ENCODE measurements at regions not wholly inside any gene's neighbourhood (a gene's known extent, or its start where the extent isn't known, plus 50 kb on each side); places are given as distances from the start of the nearest gene placed in this dataset.

DNA sequence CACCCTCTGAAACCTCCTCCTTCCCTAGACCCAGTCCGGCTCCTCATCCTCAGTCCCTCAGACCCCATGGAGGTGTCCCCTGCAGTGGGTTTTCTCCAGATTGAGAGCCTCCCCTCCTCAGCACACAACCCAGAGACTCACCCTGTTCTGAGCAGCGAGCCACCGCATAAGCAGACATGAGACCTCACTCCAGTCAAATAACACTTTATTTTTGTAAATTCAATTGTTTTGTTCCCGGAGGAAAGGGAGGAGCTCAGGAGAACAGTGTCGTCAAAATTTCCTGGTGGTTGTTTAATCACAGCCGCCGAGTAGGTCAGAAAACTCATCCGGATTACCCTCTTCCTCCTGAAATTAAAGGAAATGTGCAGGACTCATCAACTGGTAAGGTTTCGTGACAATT lies 57.5 kb downstream of the ERICH4 start:
- H3K4me1 Mint-ChIP-seq: no peaks in the 10 kb centered on the region; the same call in 2 of the 3 replicates

More for the DNA sequence above, 57.5 kb downstream of the ERICH4 start:
- no peak for DNase-seq (ENCODE audit: low spot score)
- Histone ChIP-seq H3F3A (replicated peaks; ENCODE audit: low read depth) (no peaks in the 10 kb centered on the region), H3K4me2 (no peak overlapping the region), H4K20me1 (replicated peaks; ENCODE audit: insufficient read depth) (no peaks in the 10 kb centered on the region), H3K79me2 (replicated peaks; ENCODE audit: insufficient read depth) (no peaks in the 10 kb centered on the region), H3K27ac (ENCODE audit: low read depth) (no peak overlapping the region), H3K4me1 (ENCODE audit: insufficient read depth) (no peaks in the 10 kb centered on the region; the same call in 1 of the 2 replicates), H2AFZ (no peak overlapping the region), H3K9me2 (ENCODE audit: insufficient read depth) (0 out of 2 replicates have a peak, but pooled peaks cover 3% of the 10 kb centered on the region), H3K4me3 (no peak overlapping the region), H3K36me3 (ENCODE audit: insufficient read depth) (no peaks in the 10 kb centered on the region), H3K27me3 (ENCODE audit: insufficient read depth) (0 out of 2 replicates have a peak, but pooled peaks cover 4% of the 10 kb centered on the region)
- peaks cover 15% of the 10 kb centered on the region for H3K27me3 Mint-ChIP-seq (ENCODE audit: insufficient read depth, low read depth, poor library complexity)
- TF ChIP-seq EZH2 (IDR thresholded peaks at IDR 0.05; ENCODE audit: low read depth, unreplicated experiment): no peak
- TF ChIP-seq POLR2AphosphoS5 (IDR thresholded peaks at IDR 0.05; ENCODE audit: low read depth): no peak
- TF ChIP-seq EZH2phosphoT487 (IDR thresholded peaks at IDR 0.05; ENCODE audit: unreplicated experiment): no peak
- TF ChIP-seq, protein P1, sequence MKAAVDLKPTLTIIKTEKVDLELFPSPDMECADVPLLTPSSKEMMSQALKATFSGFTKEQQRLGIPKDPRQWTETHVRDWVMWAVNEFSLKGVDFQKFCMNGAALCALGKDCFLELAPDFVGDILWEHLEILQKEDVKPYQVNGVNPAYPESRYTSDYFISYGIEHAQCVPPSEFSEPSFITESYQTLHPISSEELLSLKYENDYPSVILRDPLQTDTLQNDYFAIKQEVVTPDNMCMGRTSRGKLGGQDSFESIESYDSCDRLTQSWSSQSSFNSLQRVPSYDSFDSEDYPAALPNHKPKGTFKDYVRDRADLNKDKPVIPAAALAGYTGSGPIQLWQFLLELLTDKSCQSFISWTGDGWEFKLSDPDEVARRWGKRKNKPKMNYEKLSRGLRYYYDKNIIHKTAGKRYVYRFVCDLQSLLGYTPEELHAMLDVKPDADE (IDR thresholded peaks at IDR 0.05): no peak
- TF ChIP-seq, protein P2, sequence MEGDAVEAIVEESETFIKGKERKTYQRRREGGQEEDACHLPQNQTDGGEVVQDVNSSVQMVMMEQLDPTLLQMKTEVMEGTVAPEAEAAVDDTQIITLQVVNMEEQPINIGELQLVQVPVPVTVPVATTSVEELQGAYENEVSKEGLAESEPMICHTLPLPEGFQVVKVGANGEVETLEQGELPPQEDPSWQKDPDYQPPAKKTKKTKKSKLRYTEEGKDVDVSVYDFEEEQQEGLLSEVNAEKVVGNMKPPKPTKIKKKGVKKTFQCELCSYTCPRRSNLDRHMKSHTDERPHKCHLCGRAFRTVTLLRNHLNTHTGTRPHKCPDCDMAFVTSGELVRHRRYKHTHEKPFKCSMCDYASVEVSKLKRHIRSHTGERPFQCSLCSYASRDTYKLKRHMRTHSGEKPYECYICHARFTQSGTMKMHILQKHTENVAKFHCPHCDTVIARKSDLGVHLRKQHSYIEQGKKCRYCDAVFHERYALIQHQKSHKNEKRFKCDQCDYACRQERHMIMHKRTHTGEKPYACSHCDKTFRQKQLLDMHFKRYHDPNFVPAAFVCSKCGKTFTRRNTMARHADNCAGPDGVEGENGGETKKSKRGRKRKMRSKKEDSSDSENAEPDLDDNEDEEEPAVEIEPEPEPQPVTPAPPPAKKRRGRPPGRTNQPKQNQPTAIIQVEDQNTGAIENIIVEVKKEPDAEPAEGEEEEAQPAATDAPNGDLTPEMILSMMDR (conservative IDR thresholded peaks at IDR 0.05; ENCODE audit: low read depth in 2 of 2): no peak
- no peak for TF ChIP-seq NANOG (IDR thresholded peaks at IDR 0.05; ENCODE audit: borderline replicate concordance)
- no peak for TF ChIP-seq ZNF114 (CRISPR knock-in tag; IDR thresholded peaks at IDR 0.05)
- no peak for TF ChIP-seq JUNB (IDR thresholded peaks at IDR 0.05; ENCODE audit: unreplicated experiment)
- TF ChIP-seq, protein P3, sequence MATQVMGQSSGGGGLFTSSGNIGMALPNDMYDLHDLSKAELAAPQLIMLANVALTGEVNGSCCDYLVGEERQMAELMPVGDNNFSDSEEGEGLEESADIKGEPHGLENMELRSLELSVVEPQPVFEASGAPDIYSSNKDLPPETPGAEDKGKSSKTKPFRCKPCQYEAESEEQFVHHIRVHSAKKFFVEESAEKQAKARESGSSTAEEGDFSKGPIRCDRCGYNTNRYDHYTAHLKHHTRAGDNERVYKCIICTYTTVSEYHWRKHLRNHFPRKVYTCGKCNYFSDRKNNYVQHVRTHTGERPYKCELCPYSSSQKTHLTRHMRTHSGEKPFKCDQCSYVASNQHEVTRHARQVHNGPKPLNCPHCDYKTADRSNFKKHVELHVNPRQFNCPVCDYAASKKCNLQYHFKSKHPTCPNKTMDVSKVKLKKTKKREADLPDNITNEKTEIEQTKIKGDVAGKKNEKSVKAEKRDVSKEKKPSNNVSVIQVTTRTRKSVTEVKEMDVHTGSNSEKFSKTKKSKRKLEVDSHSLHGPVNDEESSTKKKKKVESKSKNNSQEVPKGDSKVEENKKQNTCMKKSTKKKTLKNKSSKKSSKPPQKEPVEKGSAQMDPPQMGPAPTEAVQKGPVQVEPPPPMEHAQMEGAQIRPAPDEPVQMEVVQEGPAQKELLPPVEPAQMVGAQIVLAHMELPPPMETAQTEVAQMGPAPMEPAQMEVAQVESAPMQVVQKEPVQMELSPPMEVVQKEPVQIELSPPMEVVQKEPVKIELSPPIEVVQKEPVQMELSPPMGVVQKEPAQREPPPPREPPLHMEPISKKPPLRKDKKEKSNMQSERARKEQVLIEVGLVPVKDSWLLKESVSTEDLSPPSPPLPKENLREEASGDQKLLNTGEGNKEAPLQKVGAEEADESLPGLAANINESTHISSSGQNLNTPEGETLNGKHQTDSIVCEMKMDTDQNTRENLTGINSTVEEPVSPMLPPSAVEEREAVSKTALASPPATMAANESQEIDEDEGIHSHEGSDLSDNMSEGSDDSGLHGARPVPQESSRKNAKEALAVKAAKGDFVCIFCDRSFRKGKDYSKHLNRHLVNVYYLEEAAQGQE (IDR thresholded peaks at IDR 0.05; ENCODE audit: unreplicated experiment): no peak
- TF ChIP-seq CREB1 (CRISPR knock-in tag; IDR thresholded peaks at IDR 0.05; ENCODE audit: low read depth): no peak
- TF ChIP-seq, protein P4, sequence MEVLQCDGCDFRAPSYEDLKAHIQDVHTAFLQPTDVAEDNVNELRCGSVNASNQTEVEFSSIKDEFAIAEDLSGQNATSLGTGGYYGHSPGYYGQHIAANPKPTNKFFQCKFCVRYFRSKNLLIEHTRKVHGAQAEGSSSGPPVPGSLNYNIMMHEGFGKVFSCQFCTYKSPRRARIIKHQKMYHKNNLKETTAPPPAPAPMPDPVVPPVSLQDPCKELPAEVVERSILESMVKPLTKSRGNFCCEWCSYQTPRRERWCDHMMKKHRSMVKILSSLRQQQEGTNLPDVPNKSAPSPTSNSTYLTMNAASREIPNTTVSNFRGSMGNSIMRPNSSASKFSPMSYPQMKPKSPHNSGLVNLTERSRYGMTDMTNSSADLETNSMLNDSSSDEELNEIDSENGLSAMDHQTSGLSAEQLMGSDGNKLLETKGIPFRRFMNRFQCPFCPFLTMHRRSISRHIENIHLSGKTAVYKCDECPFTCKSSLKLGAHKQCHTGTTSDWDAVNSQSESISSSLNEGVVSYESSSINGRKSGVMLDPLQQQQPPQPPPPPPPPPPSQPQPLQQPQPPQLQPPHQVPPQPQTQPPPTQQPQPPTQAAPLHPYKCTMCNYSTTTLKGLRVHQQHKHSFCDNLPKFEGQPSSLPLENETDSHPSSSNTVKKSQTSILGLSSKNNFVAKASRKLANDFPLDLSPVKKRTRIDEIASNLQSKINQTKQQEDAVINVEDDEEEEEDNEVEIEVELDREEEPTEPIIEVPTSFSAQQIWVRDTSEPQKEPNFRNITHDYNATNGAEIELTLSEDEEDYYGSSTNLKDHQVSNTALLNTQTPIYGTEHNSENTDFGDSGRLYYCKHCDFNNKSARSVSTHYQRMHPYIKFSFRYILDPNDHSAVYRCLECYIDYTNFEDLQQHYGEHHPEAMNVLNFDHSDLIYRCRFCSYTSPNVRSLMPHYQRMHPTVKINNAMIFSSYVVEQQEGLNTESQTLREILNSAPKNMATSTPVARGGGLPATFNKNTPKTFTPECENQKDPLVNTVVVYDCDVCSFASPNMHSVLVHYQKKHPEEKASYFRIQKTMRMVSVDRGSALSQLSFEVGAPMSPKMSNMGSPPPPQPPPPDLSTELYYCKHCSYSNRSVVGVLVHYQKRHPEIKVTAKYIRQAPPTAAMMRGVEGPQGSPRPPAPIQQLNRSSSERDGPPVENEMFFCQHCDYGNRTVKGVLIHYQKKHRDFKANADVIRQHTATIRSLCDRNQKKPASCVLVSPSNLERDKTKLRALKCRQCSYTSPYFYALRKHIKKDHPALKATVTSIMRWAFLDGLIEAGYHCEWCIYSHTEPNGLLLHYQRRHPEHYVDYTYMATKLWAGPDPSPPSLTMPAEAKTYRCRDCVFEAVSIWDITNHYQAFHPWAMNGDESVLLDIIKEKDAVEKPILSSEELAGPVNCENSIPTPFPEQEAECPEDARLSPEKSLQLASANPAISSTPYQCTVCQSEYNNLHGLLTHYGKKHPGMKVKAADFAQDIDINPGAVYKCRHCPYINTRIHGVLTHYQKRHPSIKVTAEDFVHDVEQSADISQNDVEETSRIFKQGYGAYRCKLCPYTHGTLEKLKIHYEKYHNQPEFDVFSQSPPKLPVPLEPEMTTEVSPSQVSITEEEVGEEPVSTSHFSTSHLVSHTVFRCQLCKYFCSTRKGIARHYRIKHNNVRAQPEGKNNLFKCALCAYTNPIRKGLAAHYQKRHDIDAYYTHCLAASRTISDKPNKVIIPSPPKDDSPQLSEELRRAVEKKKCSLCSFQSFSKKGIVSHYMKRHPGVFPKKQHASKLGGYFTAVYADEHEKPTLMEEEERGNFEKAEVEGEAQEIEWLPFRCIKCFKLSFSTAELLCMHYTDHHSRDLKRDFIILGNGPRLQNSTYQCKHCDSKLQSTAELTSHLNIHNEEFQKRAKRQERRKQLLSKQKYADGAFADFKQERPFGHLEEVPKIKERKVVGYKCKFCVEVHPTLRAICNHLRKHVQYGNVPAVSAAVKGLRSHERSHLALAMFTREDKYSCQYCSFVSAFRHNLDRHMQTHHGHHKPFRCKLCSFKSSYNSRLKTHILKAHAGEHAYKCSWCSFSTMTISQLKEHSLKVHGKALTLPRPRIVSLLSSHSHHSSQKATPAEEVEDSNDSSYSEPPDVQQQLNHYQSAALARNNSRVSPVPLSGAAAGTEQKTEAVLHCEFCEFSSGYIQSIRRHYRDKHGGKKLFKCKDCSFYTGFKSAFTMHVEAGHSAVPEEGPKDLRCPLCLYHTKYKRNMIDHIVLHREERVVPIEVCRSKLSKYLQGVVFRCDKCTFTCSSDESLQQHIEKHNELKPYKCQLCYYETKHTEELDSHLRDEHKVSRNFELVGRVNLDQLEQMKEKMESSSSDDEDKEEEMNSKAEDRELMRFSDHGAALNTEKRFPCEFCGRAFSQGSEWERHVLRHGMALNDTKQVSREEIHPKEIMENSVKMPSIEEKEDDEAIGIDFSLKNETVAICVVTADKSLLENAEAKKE (CRISPR knock-in tag; IDR thresholded peaks at IDR 0.05): no peak
- TF ChIP-seq STAT1 (IDR thresholded peaks at IDR 0.05; ENCODE audit: unreplicated experiment): no peak
- TF ChIP-seq ZNF331 (CRISPR knock-in tag; IDR thresholded peaks at IDR 0.05; ENCODE audit: low read depth): no peak
- ATAC-seq: no peak
- no peak overlapping the region for H3K27ac Mint-ChIP-seq
- peaks cover 24% of the 10 kb centered on the region for H3K9me3 Mint-ChIP-seq
- no peak overlapping the region for H3K4me3 Mint-ChIP-seq
- no peaks in the 10 kb centered on the region for H3K36me3 Mint-ChIP-seq (ENCODE audit: low read depth)
